ENCODE measurements at regions not wholly inside any gene's neighbourhood (a gene's known extent, or its start where the extent isn't known, plus 50 kb on each side); places are given as distances from the start of the nearest gene placed in this dataset.
"Not testable (repeated sequence)": the region's sequence is repeated elsewhere in the genome, so short reads cannot be mapped to it uniquely, and the experiment has no call there.

DNA sequence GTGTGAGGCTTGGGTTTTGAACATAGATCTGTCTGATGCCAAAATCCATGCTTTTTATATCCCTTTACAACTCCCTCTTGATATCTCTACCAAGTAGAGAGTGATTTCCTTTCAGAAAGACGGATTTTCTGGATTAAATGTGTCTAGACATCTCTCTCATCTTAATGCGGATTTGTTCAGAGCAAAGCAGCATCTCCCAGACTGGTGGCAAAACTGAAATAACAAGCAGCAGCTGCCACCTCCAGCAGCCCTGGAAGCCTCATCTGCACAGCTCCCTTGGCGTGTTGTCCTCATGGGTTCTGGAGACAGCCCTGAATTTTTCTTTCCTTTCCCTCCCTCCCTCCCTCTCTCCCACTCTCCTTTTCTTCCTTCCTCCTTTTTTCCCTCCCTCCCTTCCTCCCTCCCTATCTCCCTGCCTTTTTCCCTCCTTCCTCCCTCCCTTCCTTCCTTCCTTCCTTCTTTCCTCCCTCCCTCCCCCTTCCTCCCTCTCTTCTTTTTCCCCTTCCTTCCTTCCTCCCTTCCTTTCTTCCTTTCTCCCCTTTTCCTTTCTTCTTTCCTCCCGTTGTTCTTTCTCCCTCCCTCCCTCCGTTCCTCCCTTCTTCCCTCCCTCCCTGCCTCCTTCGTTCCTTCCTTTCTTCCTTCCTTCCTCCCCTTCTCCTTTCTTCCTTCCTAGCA, 639.9 kb downstream of the TYW1 start:
- intact Hi-C loops (cut with DNase I, micrococcal nuclease), result no loop called here
- DNase-seq (no peak), ATAC-seq (no peak)

DNA sequence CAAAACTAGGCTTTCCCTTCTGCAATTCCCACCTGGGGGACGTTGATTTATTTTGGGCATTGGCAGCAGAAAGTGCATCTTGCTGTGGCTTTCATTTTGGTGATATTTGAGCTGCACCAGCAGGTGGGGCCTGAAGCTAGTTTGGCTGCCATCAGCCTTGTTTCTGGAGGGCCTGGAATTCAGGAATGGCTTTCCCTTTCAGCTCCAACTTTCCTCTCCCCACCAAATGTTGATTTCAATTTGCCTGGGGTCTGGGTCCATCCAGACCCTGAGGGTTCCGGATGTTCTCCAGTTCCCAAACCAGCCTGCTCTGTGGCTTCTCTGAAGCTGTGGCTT, 640.4 kb downstream of the TYW1 start:
- intact Hi-C loops (cut with DNase I, micrococcal nuclease), result no loop called here
- ATAC-seq, result no peak

DNA sequence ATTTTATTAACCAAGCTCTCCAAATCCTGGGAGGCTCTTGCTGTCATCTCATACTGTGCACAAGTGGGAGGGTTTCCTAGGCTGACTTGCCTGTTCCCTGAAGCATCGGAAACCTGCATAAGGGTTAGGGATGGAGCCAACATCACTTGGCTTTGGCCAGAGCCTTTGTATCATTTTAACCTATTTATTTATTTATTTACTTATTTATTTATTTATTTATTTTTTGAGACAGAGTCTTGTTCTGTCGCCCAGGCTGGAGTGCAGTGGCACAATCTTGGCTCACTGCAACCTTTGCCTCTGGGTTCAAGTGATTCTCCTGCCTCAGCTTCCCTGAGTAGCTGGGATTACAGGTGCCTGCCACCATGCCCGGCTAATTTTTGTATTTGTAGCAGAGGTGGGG, 645.9 kb downstream of the TYW1 start:
- ATAC-seq; DNase-seq; intact Hi-C loops (cut with DNase I, micrococcal nuclease): not testable (repeated sequence)

More for the DNA sequence above, 640.4 kb downstream of the TYW1 start:
- no peak for DNase-seq

DNA sequence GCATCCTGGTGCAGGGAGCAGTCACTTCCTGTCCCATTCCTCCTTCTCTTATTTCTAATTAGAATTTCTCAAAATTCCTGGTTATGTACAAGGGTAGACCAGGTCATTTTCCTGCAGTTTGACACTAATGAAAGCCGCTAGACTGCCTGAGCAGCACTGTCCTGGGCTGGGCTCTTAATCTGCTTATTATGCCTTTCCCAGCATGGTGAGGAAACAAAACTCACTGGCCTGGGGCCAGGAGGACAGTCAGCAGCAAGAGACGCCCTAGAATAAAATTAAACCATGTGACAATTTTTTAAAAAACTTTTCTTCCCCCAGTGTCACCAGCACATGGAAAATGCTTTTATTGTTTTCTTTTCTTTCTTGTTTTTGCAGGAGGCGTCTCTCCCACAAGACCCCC, 647.5 kb downstream of the TYW1 start:
- ATAC-seq (no peak), DNase-seq (no peak)
- intact Hi-C loops (cut with DNase I, micrococcal nuclease), result no loop called here

DNA sequence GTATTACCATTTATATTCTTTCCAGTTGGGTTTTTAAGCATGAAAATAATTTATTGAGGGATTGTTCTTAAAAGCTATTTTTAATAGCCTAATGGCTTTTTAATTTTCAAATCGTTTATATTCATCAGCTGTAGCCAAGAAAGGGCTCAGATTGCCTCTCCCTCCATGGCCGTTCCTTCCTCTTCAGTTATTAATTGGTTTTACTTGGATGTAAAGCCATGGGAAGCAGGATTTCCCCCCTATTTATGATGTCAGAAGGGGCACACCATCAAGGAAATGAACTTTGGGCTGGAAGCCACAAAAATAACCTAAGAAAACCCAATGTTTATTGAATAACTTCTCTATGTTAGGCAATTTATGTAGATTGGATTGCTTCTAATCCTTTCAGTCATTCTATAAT, 656.3 kb downstream of the TYW1 start:
- no peak for DNase-seq
- intact Hi-C loops (cut with DNase I, micrococcal nuclease), result no loop called here
- ATAC-seq, result no peak

DNA sequence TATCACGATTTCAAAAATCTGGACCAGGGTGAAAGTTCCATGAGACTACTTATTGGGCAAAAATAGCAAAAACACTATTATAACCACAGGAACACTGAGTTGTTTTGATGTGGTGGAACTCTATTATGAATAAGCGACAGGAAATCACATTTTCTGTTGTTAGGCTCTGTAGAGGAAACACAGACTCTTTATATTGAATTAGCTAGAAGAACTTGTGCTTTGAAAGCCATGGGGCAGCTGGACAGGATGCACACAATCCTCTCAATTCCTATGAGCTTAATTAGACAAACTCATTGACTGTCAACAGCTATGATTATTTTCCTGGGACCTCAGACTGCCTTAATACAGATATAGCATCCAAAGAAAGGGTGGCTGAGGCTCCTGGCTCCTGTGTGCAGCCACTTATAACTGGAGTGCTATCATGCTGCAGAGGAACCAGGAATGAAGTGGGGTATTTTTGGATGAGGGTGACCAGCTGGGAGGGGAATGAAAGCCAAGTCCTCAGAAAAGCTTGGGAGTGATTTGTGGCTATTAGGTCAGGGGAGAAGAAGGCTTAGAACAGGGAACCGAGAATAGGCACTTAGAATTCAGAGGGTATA, 657.3 kb downstream of the TYW1 start:
- DNase-seq (no peak), ATAC-seq (no peak)
- intact Hi-C loops (cut with DNase I, micrococcal nuclease), result no loop called here

DNA sequence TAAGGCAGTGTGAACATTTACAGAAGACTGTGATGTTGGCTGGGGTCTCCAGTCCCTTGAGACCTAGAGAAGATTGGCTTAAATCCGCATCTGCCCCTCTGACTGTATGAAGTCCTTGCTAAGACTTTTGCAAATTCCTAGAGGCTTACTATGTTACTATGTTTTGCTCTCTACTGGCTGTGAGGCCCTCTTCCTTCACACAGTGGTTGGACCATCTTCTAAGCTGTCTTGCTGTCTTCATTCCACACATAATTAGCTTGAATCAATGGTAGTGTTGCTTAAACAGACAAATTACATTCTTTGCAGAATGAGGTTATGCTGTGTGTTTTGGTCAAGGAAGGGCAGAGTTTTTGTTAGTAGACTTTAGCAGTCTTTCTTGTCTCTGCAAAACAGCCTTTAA, 658.0 kb downstream of the TYW1 start:
- intact Hi-C loops (cut with DNase I, micrococcal nuclease), result no loop called here
- no peak for ATAC-seq
- DNase-seq, result no peak

DNA sequence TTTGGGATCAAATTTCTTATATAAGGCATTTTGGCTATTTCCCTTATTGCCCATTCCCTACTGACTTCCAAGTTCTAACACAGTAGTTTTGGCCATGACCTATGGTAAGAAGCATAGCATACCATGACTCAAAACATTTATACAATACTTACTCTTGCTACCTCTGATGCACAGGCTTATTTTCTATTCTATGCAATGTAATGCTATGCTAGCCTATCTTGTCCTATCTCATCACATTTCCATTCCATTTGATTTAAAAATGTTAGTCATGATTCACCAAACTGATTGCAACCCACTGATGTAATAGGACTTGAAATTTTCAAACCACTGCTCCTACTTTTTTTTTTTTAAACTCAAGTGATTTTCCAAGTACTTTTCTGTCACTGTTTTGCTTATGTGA, 658.5 kb downstream of the TYW1 start:
- ATAC-seq (no peak), DNase-seq (no peak)
- intact Hi-C loops (cut with DNase I, micrococcal nuclease), result no loop called here

DNA sequence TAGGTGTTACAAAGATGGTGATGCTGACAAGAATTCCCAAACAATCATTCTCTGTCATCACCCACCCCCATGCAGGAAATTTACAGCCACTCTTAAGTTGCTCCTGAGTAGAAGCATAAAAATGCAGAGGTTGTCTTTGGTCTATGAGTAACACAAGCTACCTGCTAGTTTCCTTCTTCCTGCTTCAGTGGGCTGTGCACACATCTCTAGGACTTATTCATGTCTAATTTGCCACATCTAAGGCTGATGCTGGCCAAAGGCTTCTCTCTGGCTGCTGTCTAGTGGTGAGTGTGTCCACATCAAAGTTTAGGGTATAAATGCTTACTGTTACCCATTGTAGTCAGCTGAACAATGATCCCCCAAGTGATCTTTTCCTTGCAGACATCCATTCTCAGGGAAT, 662.5 kb downstream of the TYW1 start:
- intact Hi-C loops (cut with DNase I, micrococcal nuclease), result no loop called here
- DNase-seq (no peak), ATAC-seq (no peak)

DNA sequence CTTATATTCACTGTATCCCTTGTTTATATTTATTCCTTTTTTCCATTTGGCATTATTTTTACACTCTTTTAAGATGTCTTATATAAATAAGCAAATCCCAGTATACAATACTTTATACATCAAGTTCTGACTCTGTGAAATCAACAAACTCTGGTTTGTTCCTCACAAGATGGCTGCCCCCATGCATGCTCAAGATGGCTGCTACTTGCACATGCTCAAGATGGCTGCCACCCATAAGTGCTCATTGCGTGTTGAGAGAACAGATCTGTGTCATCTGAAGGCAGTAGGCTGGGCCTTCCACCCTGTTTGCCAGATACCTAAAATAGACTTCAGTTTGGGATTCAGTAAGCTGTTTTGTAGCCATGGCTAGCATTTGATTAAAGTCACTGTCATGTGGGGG, 666.2 kb downstream of the TYW1 start:
- ATAC-seq (no peak), DNase-seq (no peak)
- intact Hi-C loops (cut with DNase I, micrococcal nuclease), result no loop called here

DNA sequence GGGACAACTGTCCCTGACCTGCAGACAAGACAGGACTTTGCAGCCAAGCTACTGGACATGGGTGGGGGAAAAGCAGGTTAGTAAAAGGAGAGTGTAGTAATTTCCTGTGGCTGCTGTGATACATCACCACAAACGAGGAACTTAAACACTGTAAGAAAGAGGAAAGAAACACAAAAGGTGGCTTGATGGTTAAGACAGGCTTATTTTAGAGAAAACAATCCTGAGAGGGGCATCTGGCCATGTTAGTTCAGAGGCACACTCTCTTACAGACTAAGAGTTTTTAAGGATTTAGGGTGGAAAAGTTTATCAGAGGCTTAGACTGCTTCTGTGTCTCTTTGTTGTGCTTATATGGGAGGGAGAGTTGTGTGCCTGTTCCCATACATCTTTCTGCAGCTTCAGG, 667.0 kb downstream of the TYW1 start:
- intact Hi-C loops (cut with DNase I, micrococcal nuclease), result no loop called here
- ATAC-seq (no peak), DNase-seq (no peak)

DNA sequence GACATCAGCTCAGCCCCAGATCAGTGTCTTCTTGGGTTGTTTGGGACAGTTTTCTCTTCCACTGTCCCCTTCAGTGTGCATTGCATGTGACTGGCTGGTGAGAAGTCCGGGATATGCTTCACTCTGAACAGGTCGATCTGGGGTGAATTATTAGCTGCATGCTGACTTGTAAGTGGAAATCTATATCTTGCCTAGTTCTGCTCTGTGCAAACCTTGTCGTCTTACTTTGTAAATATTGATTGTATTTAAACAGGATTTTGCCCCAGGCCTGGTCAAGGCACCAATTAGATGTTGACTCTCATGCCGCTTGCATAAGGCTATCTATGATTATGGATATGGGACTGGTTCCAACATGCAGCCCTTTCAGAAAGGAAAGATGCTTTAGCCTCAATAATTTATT, 669.7 kb downstream of the TYW1 start:
- DNase-seq; intact Hi-C loops (cut with DNase I, micrococcal nuclease); ATAC-seq: not testable (repeated sequence)

DNA sequence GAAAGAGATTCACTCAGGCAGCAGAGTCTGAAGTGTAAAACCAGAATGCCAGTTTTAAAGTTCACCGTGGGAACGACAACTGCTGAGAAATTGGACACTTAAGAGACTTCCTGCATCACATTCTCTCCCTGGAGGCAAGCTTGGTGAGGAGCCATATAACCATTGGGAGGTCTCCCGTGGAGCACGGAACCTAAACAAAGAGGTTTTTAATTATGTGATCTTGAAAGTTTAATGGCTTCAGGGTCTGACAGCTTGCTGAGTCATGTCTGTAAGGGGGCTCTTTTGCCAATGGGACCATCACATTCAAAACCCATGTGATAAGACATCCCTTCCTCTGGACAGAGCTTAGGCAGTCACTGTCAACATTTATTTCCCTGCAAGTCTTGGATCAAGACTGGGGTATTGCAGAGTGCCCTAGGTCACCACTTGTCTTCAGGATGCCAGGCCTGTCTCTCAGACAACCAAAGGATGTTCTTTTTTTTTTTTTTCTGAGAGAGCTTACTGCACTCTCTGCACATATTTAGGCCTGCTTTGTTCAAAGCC, 674.4 kb downstream of the TYW1 start:
- DNase-seq (no peak), ATAC-seq (no peak)
- intact Hi-C loops (cut with DNase I, micrococcal nuclease), result no loop called here

DNA sequence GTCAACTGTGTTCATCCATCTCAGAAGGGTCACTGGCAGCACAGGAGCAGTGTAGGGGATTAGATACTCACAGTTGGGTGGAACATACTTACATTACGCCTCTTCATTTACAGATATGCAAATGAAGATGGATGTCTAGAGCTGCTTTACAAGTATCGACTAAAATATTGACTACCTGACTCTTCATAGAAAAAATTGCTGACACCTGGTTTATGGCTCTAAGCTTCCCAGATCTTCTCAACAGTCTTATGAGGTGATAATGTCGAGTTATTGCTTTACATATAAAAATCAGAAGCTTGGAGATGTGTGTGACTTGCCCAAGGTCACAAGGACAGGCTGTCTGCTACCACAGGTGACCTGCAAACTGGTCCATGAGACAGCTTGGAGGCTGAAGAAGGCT, 677.2 kb downstream of the TYW1 start:
- intact Hi-C loops (cut with DNase I, micrococcal nuclease), result no loop called here
- no peak for ATAC-seq
- no peak for DNase-seq

DNA sequence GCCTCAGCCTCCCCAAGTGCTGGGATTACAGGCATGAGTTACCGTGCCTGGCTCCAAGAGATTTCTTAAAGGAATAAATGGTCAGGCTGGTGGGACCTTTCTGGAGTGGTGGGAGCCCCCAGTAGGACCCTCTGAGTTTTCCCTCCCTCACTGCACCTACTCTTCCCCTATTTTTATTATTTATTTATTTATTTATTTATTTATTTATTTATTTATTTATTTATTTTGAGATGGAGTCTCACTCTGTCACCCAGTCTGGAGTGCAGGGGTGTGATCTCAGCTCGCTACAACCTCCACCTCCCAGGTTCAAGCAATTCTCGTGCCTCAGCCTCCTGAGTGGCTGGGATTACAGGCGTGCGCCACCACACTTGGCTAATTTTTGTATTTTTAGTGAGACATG, 678.2 kb downstream of the TYW1 start:
- ATAC-seq; DNase-seq; intact Hi-C loops (cut with DNase I, micrococcal nuclease): not testable (repeated sequence)

DNA sequence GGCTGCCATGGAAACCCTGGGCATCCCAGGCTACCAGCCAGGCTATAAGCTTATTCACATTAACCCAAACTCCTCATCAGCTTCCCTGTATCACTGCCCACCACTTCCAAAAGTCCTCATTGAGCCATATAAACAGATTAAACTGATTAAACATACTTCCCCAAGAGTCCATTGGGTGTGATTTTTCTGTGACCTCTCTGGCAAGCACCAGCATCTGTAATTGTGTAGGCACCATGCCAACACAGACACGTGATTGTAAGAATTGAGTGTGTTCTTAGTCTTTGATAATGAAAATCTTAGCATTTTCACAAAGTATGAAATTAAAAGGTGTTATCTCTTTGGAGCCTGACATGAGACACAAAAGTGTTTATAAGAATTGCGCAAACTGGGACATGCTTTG, 679.3 kb downstream of the TYW1 start:
- ATAC-seq (no peak), DNase-seq (no peak)
- intact Hi-C loops (cut with DNase I, micrococcal nuclease), result no loop called here

DNA sequence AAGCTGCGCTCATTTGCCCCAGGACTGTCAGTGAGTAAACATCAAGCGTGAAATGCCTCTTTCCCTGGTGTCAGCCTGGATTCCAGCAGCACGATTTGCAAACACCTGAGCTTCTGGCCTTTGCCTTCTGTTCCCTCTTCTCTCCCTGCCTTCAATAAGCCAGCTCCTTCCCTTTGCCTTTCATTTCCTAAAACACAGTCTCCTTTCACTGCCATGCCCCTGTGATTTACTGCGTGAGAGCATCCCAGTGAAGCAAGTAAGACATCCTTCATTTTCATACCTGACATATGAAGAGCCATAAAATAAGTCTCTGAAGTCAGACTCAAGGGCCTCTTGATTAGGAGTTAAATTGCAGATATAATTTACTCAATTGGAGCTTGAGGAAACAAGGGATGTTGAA, 681.8 kb downstream of the TYW1 start:
- ATAC-seq, result no peak
- intact Hi-C loops (cut with DNase I, micrococcal nuclease), result no loop called here

DNA sequence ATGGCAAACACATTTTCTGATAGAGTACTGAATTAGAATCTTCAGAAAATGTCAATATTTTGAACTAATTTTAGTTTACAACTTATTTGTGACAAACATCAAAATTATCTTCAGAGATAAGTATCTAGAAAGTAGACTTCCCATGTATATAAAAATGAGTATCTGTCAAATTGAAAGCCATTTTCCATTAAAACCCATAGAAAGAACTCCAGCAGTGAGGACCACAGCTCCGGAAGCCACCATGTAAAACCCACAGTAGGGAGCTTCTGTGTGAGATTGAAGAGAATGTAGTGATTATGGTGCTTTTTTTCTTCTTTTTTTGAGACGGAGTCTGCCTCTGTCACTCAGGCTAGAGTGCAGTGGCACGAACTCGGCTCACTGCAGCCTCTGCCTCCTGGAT, 687.0 kb downstream of the TYW1 start:
- ATAC-seq, result no peak
- intact Hi-C loops (cut with DNase I, micrococcal nuclease), result no loop called here
- no peak for DNase-seq

More for the DNA sequence above, 681.8 kb downstream of the TYW1 start:
- no peak for DNase-seq

DNA sequence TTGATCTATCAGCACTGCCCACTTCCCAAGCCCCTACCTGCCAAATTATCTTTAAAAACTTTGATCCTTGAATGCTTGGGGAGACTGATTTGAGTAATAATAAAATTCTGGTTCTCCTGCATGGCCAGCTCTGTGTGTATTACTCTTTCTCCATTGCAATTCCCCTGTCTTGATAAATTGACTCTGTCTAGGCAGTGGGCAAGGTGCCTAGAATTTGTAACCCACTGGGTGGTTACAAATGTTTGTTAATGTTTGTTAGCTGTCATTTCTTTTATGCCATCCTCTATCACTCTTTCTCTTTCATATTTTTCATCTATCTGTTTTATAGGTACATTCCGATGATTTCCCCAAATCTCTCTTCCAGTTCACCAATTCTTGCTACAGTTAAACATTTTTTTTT, 694.1 kb downstream of the TYW1 start:
- intact Hi-C loops (cut with DNase I, micrococcal nuclease), result no loop called here
- ATAC-seq, result no peak
- DNase-seq, result no peak

DNA sequence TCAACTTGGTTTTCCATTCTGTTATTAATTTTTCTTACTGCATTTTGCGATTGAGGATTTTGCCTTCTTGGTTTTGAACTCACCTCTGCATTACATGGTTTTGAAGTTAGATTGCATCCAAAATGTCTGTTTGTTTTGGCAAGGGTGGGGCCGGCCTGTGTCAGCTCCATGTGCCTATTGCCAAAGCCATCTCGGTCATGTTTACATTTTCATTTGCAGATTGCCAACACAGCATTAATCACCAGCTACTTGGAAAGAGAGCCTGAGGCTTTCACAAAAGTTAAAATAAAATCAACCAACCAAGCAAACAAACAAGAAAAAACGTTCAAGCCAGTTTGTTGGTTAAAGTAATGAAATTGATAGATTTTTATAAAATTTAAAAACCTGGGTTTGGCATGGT, 695.8 kb downstream of the TYW1 start:
- no peak for ATAC-seq
- DNase-seq, result no peak
- intact Hi-C loops (cut with DNase I, micrococcal nuclease), result no loop called here

DNA sequence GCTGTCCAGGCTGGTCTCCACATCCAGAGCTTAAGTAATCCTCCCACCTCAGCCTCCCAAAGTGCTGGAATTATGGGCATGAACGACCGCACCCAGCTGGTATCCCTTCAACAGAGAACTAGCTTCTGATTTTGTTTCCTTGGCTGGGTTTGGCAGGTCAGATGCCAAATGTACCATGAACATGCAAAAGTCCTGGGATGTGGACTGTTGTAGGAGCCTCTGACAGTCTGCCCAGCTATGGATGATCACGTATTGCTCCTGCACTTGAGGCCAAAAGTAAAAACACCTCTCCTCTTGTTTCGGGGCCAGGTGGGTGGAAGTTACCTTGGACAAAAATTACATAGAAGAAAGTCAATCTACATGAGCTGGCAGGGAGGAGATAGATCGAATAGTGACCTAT, 699.5 kb downstream of the TYW1 start:
- no peak for DNase-seq
- intact Hi-C loops (cut with DNase I, micrococcal nuclease), result no loop called here
- ATAC-seq, result no peak
